HCT116 (cell line): ENCODE measurements at regions not wholly inside any gene's neighbourhood (a gene's known extent, or its start where the extent isn't known, plus 50 kb on each side); places are given as distances from the start of the nearest gene placed in this dataset.

Experiments
- ATAC-seq: fragments of 200-7000 bp; cut with Tn5 transposase; 2 replicates; pipeline ENCODE4 v1.9.1; 2020; ENCODE audit warnings: mild to moderate bottlenecking, moderate library complexity
- BruUV-seq: library from RNA; stranded (reverse); fragments of 400-500 nt; replicated peaks from 2 replicates; lab custom pipeline; 2021; lab: Mats Ljungman, UMichigan
- CTCF ChIA-PET: fragments of 300-600 bp; sonication (Branson Sonifier 250); formaldehyde crosslinking; loops from one replicate; lab custom pipeline; 2021; ENCODE audit warnings: antibody characterized with exemption; lab: Charles Lee
- POLR2A ChIA-PET: fragments of 300-600, 350-600 bp; sonication (Branson Sonifier 250); formaldehyde crosslinking; loops from one replicate; lab custom pipeline; 2021; ENCODE audit warnings: antibody characterized with exemption; lab: Charles Lee
- RAD21 ChIA-PET, 2 experiments: fragments of 300-600 bp; sonication (Branson Sonifier 250); formaldehyde crosslinking; loops; one replicate each; lab custom pipeline; 2023; ENCODE audit warnings: low total read pairs in 2 of 2; ENCODE audit not compliant: uncharacterized antibody in 2 of 2, unreplicated experiment in 2 of 2, low non-redundant PET in 1 of 2; lab: Charles Lee
- DNase-seq: peaks from one replicate; pipeline ENCODE4 v3.0.0-alpha.2; 2010; ENCODE audit warnings: low read depth, low spot score
- H2AFZ ChIP-seq: fragments of 200-600 bp; shearing (Covaris generic), sonication (generic); 2 replicates; pipeline ENCODE4 v1.6.1; 2017; ENCODE audit warnings: low read depth, mixed run types, mixed read lengths, antibody characterized with exemption, low read length; ENCODE audit not compliant: poor library complexity, severe bottlenecking
- H3K27ac ChIP-seq: 2 replicates; pipeline ENCODE4 v1.5.1; 2012; ENCODE audit warnings: low read depth, low read length
- H3K27me3 ChIP-seq: fragments of 200-600 bp; sonication (generic); 2 replicates; pipeline ENCODE4 v1.6.1; 2016; ENCODE audit warnings: mixed run types, low read length, mixed read lengths; ENCODE audit not compliant: insufficient read depth
- H3K36me3 ChIP-seq, 2 experiments: fragments of 200-500 bp in 1 of 2; fragments of 200-600 bp in 1 of 2; sonication (Bioruptor generic) in 1 of 2; sonication (generic) in 1 of 2; 2 replicates each; pipeline versions ENCODE4 v1.5.1 to v1.6.1; 2014 to 2016; ENCODE audit warnings: low read length in 2 of 2, inconsistent platforms in 1 of 2, mixed read lengths in 1 of 2, mixed run types in 1 of 2; ENCODE audit not compliant: insufficient read depth in 2 of 2, control insufficient read depth in 1 of 2
- H3K4me1 ChIP-seq, 2 experiments: fragments of 200-600 bp in 1 of 2; sonication (generic) in 1 of 2; 2 replicates each; pipeline versions ENCODE4 v1.5.1 to v1.6.1; 2012 to 2017; ENCODE audit warnings: low read length in 2 of 2, inconsistent platforms in 1 of 2, mild to moderate bottlenecking in 1 of 2, mixed read lengths in 1 of 2, mixed run types in 1 of 2, moderate library complexity in 1 of 2; ENCODE audit not compliant: insufficient read depth in 2 of 2, control insufficient read depth in 1 of 2
- H3K4me2 ChIP-seq: fragments of 200-600 bp; sonication (generic); 2 replicates; pipeline ENCODE4 v1.6.1; 2017; ENCODE audit warnings: mixed run types, low read length, mixed read lengths
- H3K4me3 ChIP-seq, 2 experiments: fragments of 200-600 bp in 1 of 2; sonication (generic) in 1 of 2; replicated peaks in 1 of 2; 2 replicates each; pipeline ENCODE4 v1.5.1; 2011 to 2016; ENCODE audit warnings: low read length in 2 of 2, control low read depth in 1 of 2, low read depth in 1 of 2, mild to moderate bottlenecking in 1 of 2, mixed read lengths in 1 of 2, mixed run types in 1 of 2
- H3K79me2 ChIP-seq: fragments of 200-600 bp; sonication (generic); 2 replicates; pipeline ENCODE4 v1.6.1; 2017; ENCODE audit warnings: mild to moderate bottlenecking, mixed run types, low read length, moderate library complexity, mixed read lengths; ENCODE audit not compliant: insufficient read depth
- H3K9ac ChIP-seq: fragments of 200-600 bp; sonication (generic); 2 replicates; pipeline ENCODE4 v1.6.1; 2016; ENCODE audit warnings: low read length, mixed read lengths
- H3K9me2 ChIP-seq: fragments of 200-600 bp; sonication (generic), shearing (Covaris generic); 2 replicates; pipeline ENCODE4 v1.6.1; 2017; ENCODE audit warnings: mixed run types, mild to moderate bottlenecking, moderate library complexity; ENCODE audit not compliant: insufficient read depth
- H3K9me3 ChIP-seq, 2 experiments: fragments of 200-500 bp in 1 of 2; fragments of 200-600 bp in 1 of 2; sonication (Bioruptor generic) in 1 of 2; sonication (generic) in 1 of 2; 2 replicates each; pipeline ENCODE4 v1.6.1; 2014 to 2017; ENCODE audit warnings: low read length in 2 of 2, mixed read lengths in 2 of 2, inconsistent platforms in 1 of 2, low read depth in 1 of 2, mild to moderate bottlenecking in 1 of 2, mixed run types in 1 of 2, moderate library complexity in 1 of 2; ENCODE audit not compliant: control insufficient read depth in 1 of 2, insufficient read depth in 1 of 2
- H4K20me1 ChIP-seq: fragments of 200-600 bp; sonication (generic), shearing (Covaris generic); 2 replicates; pipeline ENCODE4 v1.6.1; 2017; ENCODE audit warnings: mixed run types, mild to moderate bottlenecking, moderate library complexity; ENCODE audit not compliant: insufficient read depth
- ATF3 ChIP-seq: IDR thresholded peaks from 2 replicates; pipeline ENCODE4 v1.6.1; 2012
- CBX3 ChIP-seq: IDR thresholded peaks from 2 replicates; pipeline ENCODE4 v1.6.1; 2012; ENCODE audit warnings: low read depth
- CEBPB ChIP-seq: IDR thresholded peaks from 2 replicates; pipeline ENCODE4 v1.6.1; 2012; ENCODE audit warnings: low read depth
- CTCF ChIP-seq, 3 experiments: fragments of 200-600 bp in 1 of 3; sonication (generic) in 1 of 3; IDR thresholded peaks in 2 of 3; conservative IDR thresholded peaks in 1 of 3; 2 replicates each; pipeline ENCODE4 v1.5.1; 2012 to 2017; ENCODE audit warnings: low read depth in 2 of 3, low read length in 2 of 3, antibody characterized with exemption in 1 of 3, borderline replicate concordance in 1 of 3, control low read depth in 1 of 3, mild to moderate bottlenecking in 1 of 3, mixed read lengths in 1 of 3, mixed run types in 1 of 3, moderate library complexity in 1 of 3; ENCODE audit not compliant: insufficient read depth in 1 of 3
- EGR1 ChIP-seq: IDR thresholded peaks from 2 replicates; pipeline ENCODE4 v1.6.1; 2012; ENCODE audit warnings: low read depth
- ELF1 ChIP-seq: IDR thresholded peaks from 2 replicates; pipeline ENCODE4 v1.6.1; 2012; ENCODE audit warnings: low read depth, borderline replicate concordance
- EZH2 ChIP-seq: fragments of 200-600 bp; sonication (generic); IDR thresholded peaks from 2 replicates; pipeline ENCODE4 v1.6.1; 2017; ENCODE audit warnings: antibody characterized with exemption, mixed run types
- EZH2phosphoT487 ChIP-seq: fragments of 200-600 bp; IDR thresholded peaks from 2 replicates; pipeline ENCODE4 v1.6.1; 2018; ENCODE audit warnings: antibody characterized with exemption, borderline replicate concordance
- FOSL1 ChIP-seq: IDR thresholded peaks from 2 replicates; pipeline ENCODE4 v1.6.1; 2012; ENCODE audit warnings: low read depth
- POLR2A ChIP-seq: IDR thresholded peaks from 2 replicates; pipeline ENCODE4 v1.7.0; 2011; ENCODE audit warnings: borderline replicate concordance; ENCODE audit not compliant: insufficient read depth, insufficient read length; ENCODE audit errors: extremely low read depth
- POLR2AphosphoS5 ChIP-seq: IDR thresholded peaks from 2 replicates; pipeline ENCODE4 v1.6.1; 2011; ENCODE audit warnings: mild to moderate bottlenecking, low read depth, low read length, moderate library complexity
- RAD21 ChIP-seq: IDR thresholded peaks from 2 replicates; pipeline ENCODE4 v1.6.1; 2012; ENCODE audit warnings: low read depth, mild to moderate bottlenecking
- REST ChIP-seq: IDR thresholded peaks from 2 replicates; pipeline ENCODE4 v1.6.1; 2012; ENCODE audit warnings: low read depth
- SRF ChIP-seq: IDR thresholded peaks from 2 replicates; pipeline ENCODE4 v1.6.1; 2012; ENCODE audit warnings: low read depth
- intact Hi-C: fragments of 100-400 bp; cut with micrococcal nuclease; formaldehyde crosslinking; loops from 2 replicates; pipeline ENCODE4 v1.10.0; 2022

GRCh38 chr1:39094685-39095084 is 68.5 kb downstream of the NDUFS5 start:
- no peak overlapping the region for H3K4me3 ChIP-seq
- DNase-seq, result no peak
- no peak overlapping the region for H3K9ac ChIP-seq
- ATAC-seq, result no peak
- peaks cover 0 to 12% of the 10 kb centered on the region in 2 experiments; a peak in 2 of 4 replicates for H3K4me1 ChIP-seq
- no peaks in the 10 kb centered on the region for H3K79me2 ChIP-seq
- no peaks in the 10 kb centered on the region for H3K36me3 ChIP-seq
- H3K27me3 ChIP-seq, result no peaks in the 10 kb centered on the region
- no peaks in the 10 kb centered on the region for H4K20me1 ChIP-seq
- H3K4me2 ChIP-seq, result no peak overlapping the region
- RAD21 ChIA-PET, result no interaction called here
- intact Hi-C loops, result loop anchor here (5.0 kb wide), 1 partner anchor 222 kb away; the partner anchor contains the start of gene MYCBP
- H2AFZ ChIP-seq, result no peak overlapping the region
- H3K9me2 ChIP-seq, result no peaks in the 10 kb centered on the region
- POLR2A ChIA-PET, result no interaction called here
- H3K9me3 ChIP-seq, result no peaks in the 10 kb centered on the region
- no peak for TF ChIP-seq EZH2
- TF ChIP-seq POLR2AphosphoS5, result no peak
- no peak for TF ChIP-seq ATF3
- no peak for TF ChIP-seq CBX3
- no peak for TF ChIP-seq FOSL1
- TF ChIP-seq ELF1, result no peak
- TF ChIP-seq POLR2A, result no peak
- no peak for TF ChIP-seq EZH2phosphoT487
- TF ChIP-seq CTCF (IDR thresholded peaks at IDR 0.05 in 2 of 3, conservative IDR thresholded peaks at IDR 0.05 in 1 of 3; ENCODE audit: borderline replicate concordance in 1 of 3, insufficient read depth in 1 of 3, low read depth in 2 of 3, low read length in 2 of 3), result no peak
- no peak for TF ChIP-seq EGR1
- no peak for TF ChIP-seq CEBPB
- no peak for TF ChIP-seq RAD21
- TF ChIP-seq SRF, result no peak
- no peak for TF ChIP-seq REST
- CTCF ChIA-PET, result no interaction called here
- no peak overlapping the region for H3K27ac ChIP-seq
- no TSS peak for BruUV-seq
